CD8-positive, alpha-beta memory T cell (primary cell): ENCODE measurements at regions not wholly inside any gene's neighbourhood (a gene's known extent, or its start where the extent isn't known, plus 50 kb on each side); places are given as distances from the start of the nearest gene placed in this dataset.
A peak's percentile ranks its signal among the peaks of the same experiment; 100 is the strongest.

Experiments used
- CTCF ChIA-PET: fragments of 350-600 bp; sonication (Branson Sonifier 250); formaldehyde crosslinking; loops from one replicate; lab custom pipeline; 2021; ENCODE audit warnings: antibody characterized with exemption; lab: Charles Lee
- POLR2A ChIA-PET: fragments of 350-600 bp; sonication (Branson Sonifier 250); formaldehyde crosslinking; loops from one replicate; lab custom pipeline; 2021; ENCODE audit warnings: antibody characterized with exemption; lab: Charles Lee
- DNase-seq, 5 donors: peaks; one replicate each; pipeline versions ENCODE4 v3.0.0 to v3.0.0-alpha.2; 2020 to 2022; ENCODE audit warnings: mixed read lengths in 1 of 5
- H3K27ac ChIP-seq: one replicate; pipeline ENCODE4 v1.7.0; 2013; ENCODE audit warnings: low read depth, mild to moderate bottlenecking, low read length, moderate library complexity
- H3K27me3 ChIP-seq: 2 replicates; pipeline ENCODE4 v1.7.0; 2013; ENCODE audit warnings: low read length, mild to moderate bottlenecking; ENCODE audit not compliant: insufficient read depth, poor library complexity, severe bottlenecking
- H3K36me3 ChIP-seq: 2 replicates; pipeline ENCODE4 v1.7.0; 2013; ENCODE audit warnings: mild to moderate bottlenecking, low read length, moderate library complexity; ENCODE audit not compliant: insufficient read depth
- H3K4me1 ChIP-seq: 2 replicates; pipeline ENCODE4 v1.7.0; 2013; ENCODE audit warnings: mild to moderate bottlenecking, low read length, moderate library complexity; ENCODE audit not compliant: insufficient read depth
- H3K4me3 ChIP-seq: 2 replicates; pipeline ENCODE4 v1.7.0; 2013; ENCODE audit warnings: mild to moderate bottlenecking, low read length
- H3K9me3 ChIP-seq: 2 replicates; pipeline ENCODE4 v1.7.0; 2013; ENCODE audit warnings: mild to moderate bottlenecking, low read length
- H3K27ac Mint-ChIP-seq, 8 donors: one replicate each; pipeline ENCODE4 v1.8.0; 2020 to 2021; ENCODE audit warnings: mixed read lengths in 8 of 8, mild to moderate bottlenecking in 6 of 8, inconsistent platforms in 3 of 8, moderate library complexity in 3 of 8
- H3K27me3 Mint-ChIP-seq, 2 donors: one replicate each; pipeline ENCODE4 v1.8.0; 2020 to 2021; ENCODE audit warnings: mixed read lengths in 2 of 2, mild to moderate bottlenecking in 1 of 2, moderate library complexity in 1 of 2
- H3K36me3 Mint-ChIP-seq, 3 donors: one replicate each; pipeline ENCODE4 v1.8.0; 2020 to 2021; ENCODE audit warnings: mixed read lengths in 3 of 3, inconsistent platforms in 1 of 3, mild to moderate bottlenecking in 1 of 3
- H3K4me1 Mint-ChIP-seq, 3 donors: one replicate each; pipeline ENCODE4 v1.8.0; 2020 to 2021; ENCODE audit warnings: mixed read lengths in 3 of 3, inconsistent platforms in 1 of 3, mild to moderate bottlenecking in 1 of 3
- H3K4me3 Mint-ChIP-seq, 7 donors: one replicate each; pipeline ENCODE4 v1.8.0; 2020 to 2021; ENCODE audit warnings: mixed read lengths in 7 of 7, mild to moderate bottlenecking in 6 of 7, moderate library complexity in 4 of 7, inconsistent platforms in 2 of 7
- H3K9me3 Mint-ChIP-seq, 5 donors: one replicate each; pipeline ENCODE4 v1.8.0; 2020 to 2022; ENCODE audit warnings: mixed read lengths in 5 of 5, mild to moderate bottlenecking in 3 of 5, moderate library complexity in 2 of 5, inconsistent platforms in 1 of 5

GRCh38 chr10:130492266-130492934 lies 356.2 kb downstream of the GLRX3 start:
- Mint-ChIP-seq H3K4me1 (no peaks in the 10 kb centered on the region), H3K36me3 (no peaks in the 10 kb centered on the region), H3K9me3 (no peaks in the 10 kb centered on the region), H3K27ac (no peak overlapping the region), H3K4me3 (no peak overlapping the region), H3K27me3 (no peaks in the 10 kb centered on the region)
- Histone ChIP-seq H3K4me1 (no peaks in the 10 kb centered on the region), H3K27me3 (no peaks in the 10 kb centered on the region), H3K4me3 (no peak overlapping the region), H3K36me3 (no peaks in the 10 kb centered on the region), H3K27ac (no peak overlapping the region), H3K9me3 (no peaks in the 10 kb centered on the region)
- DNase-seq = no peak
- POLR2A ChIA-PET = no interaction called here
- CTCF ChIA-PET = no interaction called here

GRCh38 chr10:130493021-130493420 lies 356.8 kb downstream of the GLRX3 start:
- H3K27ac Mint-ChIP-seq = no peak overlapping the region
- no peaks in the 10 kb centered on the region for H3K27me3 Mint-ChIP-seq
- no peaks in the 10 kb centered on the region for H3K9me3 Mint-ChIP-seq
- Histone ChIP-seq H3K36me3 (no peaks in the 10 kb centered on the region), H3K4me3 (no peak overlapping the region), H3K27me3 (no peaks in the 10 kb centered on the region), H3K4me1 (no peaks in the 10 kb centered on the region), H3K27ac (no peak overlapping the region), H3K9me3 (no peaks in the 10 kb centered on the region)
- H3K36me3 Mint-ChIP-seq = no peaks in the 10 kb centered on the region
- no peak for DNase-seq
- H3K4me1 Mint-ChIP-seq = no peaks in the 10 kb centered on the region
- POLR2A ChIA-PET = no interaction called here
- no peak overlapping the region for H3K4me3 Mint-ChIP-seq
- CTCF ChIA-PET = no interaction called here

GRCh38 chr10:130493446-130494145 lies 357.4 kb downstream of the GLRX3 start:
- Mint-ChIP-seq H3K4me3 (no peak overlapping the region), H3K36me3 (no peaks in the 10 kb centered on the region), H3K4me1 (no peaks in the 10 kb centered on the region), H3K27ac (no peak overlapping the region), H3K9me3 (no peaks in the 10 kb centered on the region), H3K27me3 (no peaks in the 10 kb centered on the region)
- H3K36me3 ChIP-seq = no peaks in the 10 kb centered on the region
- H3K9me3 ChIP-seq = no peaks in the 10 kb centered on the region
- no peak overlapping the region for H3K4me3 ChIP-seq
- ChIA-PET POLR2A (no interaction called here), CTCF (no interaction called here)
- no peaks in the 10 kb centered on the region for H3K27me3 ChIP-seq
- no peak overlapping the region for H3K27ac ChIP-seq
- H3K4me1 ChIP-seq = no peaks in the 10 kb centered on the region
- DNase-seq = no peak

- Histone ChIP-seq H3K4me3 (no peak overlapping the region), H3K27me3 (no peaks in the 10 kb centered on the region), H3K27ac (no peak overlapping the region), H3K4me1 (no peaks in the 10 kb centered on the region), H3K9me3 (no peaks in the 10 kb centered on the region), H3K36me3 (no peaks in the 10 kb centered on the region)
- no peak overlapping the region for H3K27ac Mint-ChIP-seq
- peak overlapping the region in 1 of 7 donors; percentile 36 for H3K4me3 Mint-ChIP-seq
- POLR2A ChIA-PET = no interaction called here
- H3K36me3 Mint-ChIP-seq = no peaks in the 10 kb centered on the region
- H3K4me1 Mint-ChIP-seq = no peaks in the 10 kb centered on the region
- H3K27me3 Mint-ChIP-seq = no peaks in the 10 kb centered on the region
- DNase-seq = no peak
- no peaks in the 10 kb centered on the region for H3K9me3 Mint-ChIP-seq
- CTCF ChIA-PET = no interaction called here
Measured at GRCh38 chr10:130495116-130495862, 359.1 kb downstream of the GLRX3 start.

- H3K4me3 Mint-ChIP-seq = no peak overlapping the region
- POLR2A ChIA-PET = no interaction called here
- no peaks in the 10 kb centered on the region for H3K9me3 ChIP-seq
- no peaks in the 10 kb centered on the region for H3K27me3 ChIP-seq
- no peak overlapping the region for H3K27ac ChIP-seq
- no peaks in the 10 kb centered on the region for H3K27me3 Mint-ChIP-seq
- no peaks in the 10 kb centered on the region for H3K4me1 Mint-ChIP-seq
- H3K4me1 ChIP-seq = no peaks in the 10 kb centered on the region
- H3K36me3 ChIP-seq = no peaks in the 10 kb centered on the region
- no peak for DNase-seq
- H3K36me3 Mint-ChIP-seq = no peaks in the 10 kb centered on the region
- no peak overlapping the region for H3K4me3 ChIP-seq
- CTCF ChIA-PET = no interaction called here
- H3K9me3 Mint-ChIP-seq = no peaks in the 10 kb centered on the region
- H3K27ac Mint-ChIP-seq = no peak overlapping the region
Measured at GRCh38 chr10:130495891-130496636, 359.9 kb downstream of the GLRX3 start.

GRCh38 chr10:130497056-130498010 lies 361.1 kb downstream of the GLRX3 start:
- H3K27me3 ChIP-seq = no peaks in the 10 kb centered on the region
- Mint-ChIP-seq H3K27ac (no peak overlapping the region), H3K9me3 (no peaks in the 10 kb centered on the region), H3K4me3 (no peak overlapping the region), H3K4me1 (no peaks in the 10 kb centered on the region), H3K27me3 (no peaks in the 10 kb centered on the region), H3K36me3 (no peaks in the 10 kb centered on the region)
- no peak overlapping the region for H3K4me3 ChIP-seq
- CTCF ChIA-PET = no interaction called here
- no peak for DNase-seq
- H3K4me1 ChIP-seq = no peaks in the 10 kb centered on the region
- no peaks in the 10 kb centered on the region for H3K9me3 ChIP-seq
- no peak overlapping the region for H3K27ac ChIP-seq
- POLR2A ChIA-PET = no interaction called here
- H3K36me3 ChIP-seq = no peaks in the 10 kb centered on the region

- Histone ChIP-seq H3K27ac (no peak overlapping the region), H3K36me3 (no peaks in the 10 kb centered on the region), H3K27me3 (no peaks in the 10 kb centered on the region), H3K9me3 (no peaks in the 10 kb centered on the region), H3K4me3 (no peak overlapping the region), H3K4me1 (no peaks in the 10 kb centered on the region)
- H3K9me3 Mint-ChIP-seq = no peaks in the 10 kb centered on the region
- no peak overlapping the region for H3K4me3 Mint-ChIP-seq
- POLR2A ChIA-PET = no interaction called here
- H3K36me3 Mint-ChIP-seq = no peaks in the 10 kb centered on the region
- no peaks in the 10 kb centered on the region for H3K27me3 Mint-ChIP-seq
- no peak overlapping the region for H3K27ac Mint-ChIP-seq
- no peaks in the 10 kb centered on the region for H3K4me1 Mint-ChIP-seq
- DNase-seq = no peak
- CTCF ChIA-PET = no interaction called here
Measured at GRCh38 chr10:130498042-130498441, 361.9 kb downstream of the GLRX3 start.
